Brain microvascular endothelial cell (primary cell): ENCODE measurements at regions not wholly inside any gene's neighbourhood (a gene's known extent, or its start where the extent isn't known, plus 50 kb on each side); places are given as distances from the start of the nearest gene placed in this dataset.

Experiments used
- DNase-seq: peaks from one replicate; pipeline ENCODE4 v3.0.0-alpha.2; 2020
- H3K27ac ChIP-seq: fragments of 250-450 bp; sonication (Bioruptor Pico); 2 replicates; pipeline ENCODE4 v1.5.1; 2020; ENCODE audit warnings: mild to moderate bottlenecking, moderate library complexity
- H3K27me3 ChIP-seq: fragments of 250-450 bp; sonication (Bioruptor Pico); replicated peaks from 2 replicates; pipeline ENCODE4 v1.5.1; 2020; ENCODE audit warnings: mild to moderate bottlenecking
- H3K36me3 ChIP-seq: fragments of 250-450 bp; sonication (Bioruptor Pico); replicated peaks from 2 replicates; pipeline ENCODE4 v1.5.1; 2020; ENCODE audit warnings: mild to moderate bottlenecking
- H3K4me3 ChIP-seq: 2 replicates; pipeline ENCODE4 v1.5.1; 2011; ENCODE audit warnings: low read depth, mild to moderate bottlenecking, control low read depth, low read length, moderate library complexity
- in situ Hi-C: cut with HindIII; loops from 2 replicates; pipeline ENCODE4 v1.10.0; 2017; ENCODE audit warnings: low sequenced_read_pairs, low pct_ligation_motif_present
- TF ChIP-seq, protein P1 (sequence below): IDR thresholded peaks from 2 replicates; pipeline ENCODE4 v1.5.1; 2011; ENCODE audit warnings: low read depth, mild to moderate bottlenecking, moderate library complexity, low read length, control low read depth, inconsistent platforms; ENCODE audit errors: missing control alignments

DNA sequence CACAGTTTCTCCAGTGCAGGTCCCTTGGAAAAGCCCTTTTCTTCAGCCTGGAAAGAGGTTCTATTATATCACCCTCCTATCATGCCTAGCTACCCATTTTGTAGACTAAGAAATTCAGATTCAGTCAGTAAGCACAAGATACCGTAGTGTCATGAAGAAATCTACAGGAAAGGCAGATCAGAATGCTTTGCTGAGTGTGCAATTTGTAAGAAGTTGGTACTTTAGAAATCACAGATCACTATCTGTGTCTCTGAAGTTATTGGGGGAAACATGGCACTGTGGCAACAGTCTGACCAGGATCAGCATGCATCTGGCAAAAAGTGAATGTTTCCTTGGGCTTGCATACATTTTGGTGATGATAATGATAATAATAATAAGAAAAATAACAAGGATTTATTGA, 531.8 kb downstream of the EPHB1 start:
- in situ Hi-C loops = no loop called here
- Histone ChIP-seq H3K27ac (no peak overlapping the region), H3K27me3 (no peaks in the 10 kb centered on the region), H3K4me3 (no peak overlapping the region), H3K36me3 (no peaks in the 10 kb centered on the region)
- no peak for DNase-seq
- TF ChIP-seq, protein P1, sequence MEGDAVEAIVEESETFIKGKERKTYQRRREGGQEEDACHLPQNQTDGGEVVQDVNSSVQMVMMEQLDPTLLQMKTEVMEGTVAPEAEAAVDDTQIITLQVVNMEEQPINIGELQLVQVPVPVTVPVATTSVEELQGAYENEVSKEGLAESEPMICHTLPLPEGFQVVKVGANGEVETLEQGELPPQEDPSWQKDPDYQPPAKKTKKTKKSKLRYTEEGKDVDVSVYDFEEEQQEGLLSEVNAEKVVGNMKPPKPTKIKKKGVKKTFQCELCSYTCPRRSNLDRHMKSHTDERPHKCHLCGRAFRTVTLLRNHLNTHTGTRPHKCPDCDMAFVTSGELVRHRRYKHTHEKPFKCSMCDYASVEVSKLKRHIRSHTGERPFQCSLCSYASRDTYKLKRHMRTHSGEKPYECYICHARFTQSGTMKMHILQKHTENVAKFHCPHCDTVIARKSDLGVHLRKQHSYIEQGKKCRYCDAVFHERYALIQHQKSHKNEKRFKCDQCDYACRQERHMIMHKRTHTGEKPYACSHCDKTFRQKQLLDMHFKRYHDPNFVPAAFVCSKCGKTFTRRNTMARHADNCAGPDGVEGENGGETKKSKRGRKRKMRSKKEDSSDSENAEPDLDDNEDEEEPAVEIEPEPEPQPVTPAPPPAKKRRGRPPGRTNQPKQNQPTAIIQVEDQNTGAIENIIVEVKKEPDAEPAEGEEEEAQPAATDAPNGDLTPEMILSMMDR = no peak

DNA sequence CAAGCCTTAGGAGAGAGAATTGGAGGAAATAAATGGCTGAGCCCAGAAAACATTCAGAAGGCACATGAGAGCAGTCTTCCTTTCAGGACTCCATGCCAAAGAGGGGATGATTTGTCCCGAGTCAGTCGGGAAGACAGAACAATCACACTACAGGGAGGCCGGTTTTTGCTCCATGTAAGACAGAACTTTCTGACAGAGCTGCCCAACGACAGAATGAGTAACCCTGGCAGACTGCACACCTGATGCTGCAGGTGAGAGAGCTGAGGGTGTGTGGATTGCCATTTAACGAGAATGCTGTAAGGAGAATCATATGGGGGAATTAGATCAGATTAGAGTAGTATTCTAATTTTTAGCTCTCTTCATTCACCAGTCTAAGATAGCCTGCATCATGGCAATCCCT, 533.0 kb downstream of the EPHB1 start:
- in situ Hi-C loops = no loop called here
- no peaks in the 10 kb centered on the region for H3K36me3 ChIP-seq

DNA sequence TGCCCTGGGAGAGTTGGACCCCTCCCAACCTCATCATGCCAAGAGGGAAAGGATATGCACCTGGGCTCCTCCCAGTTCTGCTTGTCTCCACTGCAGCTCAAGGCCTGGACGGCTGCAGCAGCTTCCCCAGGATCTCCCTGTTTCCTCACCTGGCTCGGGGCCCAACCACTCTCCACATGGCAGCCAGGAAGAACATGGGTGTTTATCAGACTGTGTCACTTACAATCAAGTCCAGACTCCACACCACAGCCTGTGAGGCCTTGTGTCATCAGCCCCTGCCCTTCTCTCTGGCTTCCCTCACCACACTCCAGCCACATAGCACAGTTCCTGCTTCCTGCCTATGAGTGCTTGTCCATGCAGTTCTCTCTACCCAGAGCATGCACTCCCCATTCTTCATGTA, 534.4 kb downstream of the EPHB1 start:
- no peaks in the 10 kb centered on the region for H3K36me3 ChIP-seq
- H3K27ac ChIP-seq = no peak overlapping the region
- in situ Hi-C loops = no loop called here
- DNase-seq = no peak
- no peak overlapping the region for H3K4me3 ChIP-seq
- TF ChIP-seq, protein P1 = no peak
- no peaks in the 10 kb centered on the region for H3K27me3 ChIP-seq

More for the DNA sequence above, 533.0 kb downstream of the EPHB1 start:
- no peak overlapping the region for H3K27ac ChIP-seq
- no peak for DNase-seq
- H3K27me3 ChIP-seq = no peaks in the 10 kb centered on the region
- H3K4me3 ChIP-seq = no peak overlapping the region
- TF ChIP-seq, protein P1 = no peak

DNA sequence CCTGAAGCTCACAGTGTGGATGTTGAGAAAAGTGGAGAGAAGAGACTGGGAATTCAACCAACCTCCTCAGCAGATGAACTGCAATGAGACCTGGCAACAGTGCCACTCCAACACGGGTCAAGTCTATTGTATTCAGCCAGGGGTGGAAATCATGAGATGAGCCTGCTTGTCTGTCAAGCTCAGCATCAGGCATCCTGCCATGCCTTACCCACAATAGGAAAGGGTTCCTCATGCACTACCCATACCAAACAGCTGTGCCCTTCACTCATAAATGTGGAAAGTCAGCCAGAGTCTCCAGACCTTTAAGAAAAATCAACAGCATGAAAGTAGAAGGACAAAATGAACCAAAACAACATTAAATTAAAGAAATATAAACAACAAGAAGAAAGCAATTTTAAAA, 542.1 kb downstream of the EPHB1 start:
- Histone ChIP-seq H3K27me3 (no peaks in the 10 kb centered on the region), H3K36me3 (no peaks in the 10 kb centered on the region), H3K27ac (no peak overlapping the region), H3K4me3 (no peak overlapping the region)
- no peak for DNase-seq
- in situ Hi-C loops = no loop called here
- TF ChIP-seq, protein P1 = no peak

DNA sequence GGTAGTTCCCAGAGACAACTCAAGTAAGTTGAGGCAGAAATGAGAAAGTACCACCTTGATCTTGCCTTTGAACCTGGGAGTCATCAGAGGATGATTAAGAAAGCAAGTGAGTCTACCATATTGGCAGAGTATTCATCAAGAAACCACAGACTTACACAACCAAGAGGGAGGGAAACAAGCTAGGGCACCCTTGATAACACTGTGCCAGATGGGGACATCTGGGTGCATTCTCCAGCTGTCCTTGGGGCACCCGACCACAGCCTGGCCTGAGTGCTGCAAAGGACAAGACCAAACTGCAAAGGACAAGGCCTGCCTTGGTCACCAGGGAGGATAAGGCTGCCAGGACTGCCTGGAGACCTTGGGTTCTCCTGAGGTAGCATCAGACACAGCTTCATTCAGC, 553.6 kb downstream of the EPHB1 start:
- Histone ChIP-seq H3K4me3 (no peak overlapping the region), H3K36me3 (no peaks in the 10 kb centered on the region), H3K27ac (no peak overlapping the region), H3K27me3 (no peaks in the 10 kb centered on the region)
- TF ChIP-seq, protein P1 = no peak
- no peak for DNase-seq
- in situ Hi-C loops = no loop called here

DNA sequence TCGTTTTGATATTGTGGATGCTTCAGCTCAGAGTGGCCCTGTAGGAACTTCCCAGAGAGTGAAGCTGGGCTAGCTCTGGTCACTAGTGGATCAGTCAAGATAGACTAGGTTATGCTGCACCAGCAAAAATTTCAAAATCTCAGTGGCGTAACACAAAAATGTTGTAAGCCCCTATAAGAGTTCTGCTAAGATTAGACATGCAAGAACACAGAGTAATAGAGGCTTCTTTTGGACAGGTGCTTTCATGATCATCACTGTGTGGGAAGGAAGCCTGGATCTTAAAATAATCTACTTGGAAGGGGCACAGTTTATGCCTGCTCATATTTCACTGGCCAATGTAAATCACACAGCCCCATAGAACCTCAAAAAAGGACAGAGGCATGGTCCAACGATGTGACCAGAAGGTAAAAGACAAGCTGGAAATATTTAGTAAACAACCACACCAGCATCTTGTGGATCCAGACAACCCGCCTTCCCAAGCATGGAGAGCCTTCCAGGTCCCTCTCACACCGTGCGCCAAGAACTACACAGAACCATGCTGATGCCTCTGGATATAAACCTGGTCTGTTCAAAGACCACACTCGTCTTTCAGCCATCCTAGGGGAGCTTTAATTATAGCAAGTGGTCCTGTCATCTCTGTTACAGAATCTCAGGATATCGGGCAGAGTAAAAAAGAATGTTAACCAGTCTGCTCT, 554.3 kb downstream of the EPHB1 start:
- TF ChIP-seq, protein P1 = no peak
- Histone ChIP-seq H3K27me3 (no peaks in the 10 kb centered on the region), H3K4me3 (no peak overlapping the region), H3K27ac (no peak overlapping the region), H3K36me3 (no peaks in the 10 kb centered on the region)
- in situ Hi-C loops = no loop called here
- DNase-seq = no peak
